Neural progenitor cell (in vitro differentiated cells): ENCODE measurements at regions not wholly inside any gene's neighbourhood (a gene's known extent, or its start where the extent isn't known, plus 50 kb on each side); places are given as distances from the start of the nearest gene placed in this dataset.

Experiments
- EZH2 ChIP-seq: fragments of 200-600 bp; sonication (generic); IDR thresholded peaks from 2 replicates; pipeline ENCODE4 v1.6.1; 2017; ENCODE audit warnings: antibody characterized with exemption, mild to moderate bottlenecking, moderate library complexity
- EZH2phosphoT487 ChIP-seq: fragments of 200-600 bp; sonication (generic); IDR thresholded peaks from 2 replicates; pipeline ENCODE4 v1.6.1; 2017; ENCODE audit warnings: antibody characterized with exemption
- TF ChIP-seq, protein P1 (sequence below): fragments of 200-600 bp; sonication (generic); IDR thresholded peaks from 2 replicates; pipeline ENCODE4 v1.5.1; 2017; ENCODE audit warnings: antibody characterized with exemption, mild to moderate bottlenecking

- TF ChIP-seq, protein P1, sequence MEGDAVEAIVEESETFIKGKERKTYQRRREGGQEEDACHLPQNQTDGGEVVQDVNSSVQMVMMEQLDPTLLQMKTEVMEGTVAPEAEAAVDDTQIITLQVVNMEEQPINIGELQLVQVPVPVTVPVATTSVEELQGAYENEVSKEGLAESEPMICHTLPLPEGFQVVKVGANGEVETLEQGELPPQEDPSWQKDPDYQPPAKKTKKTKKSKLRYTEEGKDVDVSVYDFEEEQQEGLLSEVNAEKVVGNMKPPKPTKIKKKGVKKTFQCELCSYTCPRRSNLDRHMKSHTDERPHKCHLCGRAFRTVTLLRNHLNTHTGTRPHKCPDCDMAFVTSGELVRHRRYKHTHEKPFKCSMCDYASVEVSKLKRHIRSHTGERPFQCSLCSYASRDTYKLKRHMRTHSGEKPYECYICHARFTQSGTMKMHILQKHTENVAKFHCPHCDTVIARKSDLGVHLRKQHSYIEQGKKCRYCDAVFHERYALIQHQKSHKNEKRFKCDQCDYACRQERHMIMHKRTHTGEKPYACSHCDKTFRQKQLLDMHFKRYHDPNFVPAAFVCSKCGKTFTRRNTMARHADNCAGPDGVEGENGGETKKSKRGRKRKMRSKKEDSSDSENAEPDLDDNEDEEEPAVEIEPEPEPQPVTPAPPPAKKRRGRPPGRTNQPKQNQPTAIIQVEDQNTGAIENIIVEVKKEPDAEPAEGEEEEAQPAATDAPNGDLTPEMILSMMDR = no peak
- TF ChIP-seq EZH2 (no peak), EZH2phosphoT487 (no peak)
Measured at GRCh38 chr7:70884809-70885208, 247.1 kb upstream of the GALNT17 start.
